ENCODE measurements at regions not wholly inside any gene's neighbourhood (a gene's known extent, or its start where the extent isn't known, plus 50 kb on each side); places are given as distances from the start of the nearest gene placed in this dataset.

DNA sequence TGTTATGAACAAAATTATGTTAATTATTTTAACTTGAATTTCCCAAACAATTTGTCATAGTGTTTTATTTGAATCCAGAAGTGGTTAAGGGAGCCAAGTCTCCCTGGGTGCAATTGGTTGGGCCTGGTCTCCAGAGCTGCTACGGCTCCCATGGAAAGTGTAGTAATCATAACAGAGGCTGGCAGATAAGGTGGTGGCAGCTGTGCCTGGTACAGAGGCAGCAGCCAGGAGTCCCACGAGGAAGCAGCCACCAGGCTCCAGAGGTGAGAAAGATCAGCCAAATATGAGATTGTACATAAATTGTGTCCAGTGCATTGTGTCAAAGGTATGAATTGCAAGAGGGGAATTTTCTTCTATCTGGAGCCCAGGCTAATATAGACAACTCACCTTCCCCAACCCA is 368.9 kb upstream of the PTBP2 start:
- TF ChIP-seq, protein P1, sequence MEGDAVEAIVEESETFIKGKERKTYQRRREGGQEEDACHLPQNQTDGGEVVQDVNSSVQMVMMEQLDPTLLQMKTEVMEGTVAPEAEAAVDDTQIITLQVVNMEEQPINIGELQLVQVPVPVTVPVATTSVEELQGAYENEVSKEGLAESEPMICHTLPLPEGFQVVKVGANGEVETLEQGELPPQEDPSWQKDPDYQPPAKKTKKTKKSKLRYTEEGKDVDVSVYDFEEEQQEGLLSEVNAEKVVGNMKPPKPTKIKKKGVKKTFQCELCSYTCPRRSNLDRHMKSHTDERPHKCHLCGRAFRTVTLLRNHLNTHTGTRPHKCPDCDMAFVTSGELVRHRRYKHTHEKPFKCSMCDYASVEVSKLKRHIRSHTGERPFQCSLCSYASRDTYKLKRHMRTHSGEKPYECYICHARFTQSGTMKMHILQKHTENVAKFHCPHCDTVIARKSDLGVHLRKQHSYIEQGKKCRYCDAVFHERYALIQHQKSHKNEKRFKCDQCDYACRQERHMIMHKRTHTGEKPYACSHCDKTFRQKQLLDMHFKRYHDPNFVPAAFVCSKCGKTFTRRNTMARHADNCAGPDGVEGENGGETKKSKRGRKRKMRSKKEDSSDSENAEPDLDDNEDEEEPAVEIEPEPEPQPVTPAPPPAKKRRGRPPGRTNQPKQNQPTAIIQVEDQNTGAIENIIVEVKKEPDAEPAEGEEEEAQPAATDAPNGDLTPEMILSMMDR (optimal IDR thresholded peaks at IDR 0.05 in 1 of 3, IDR thresholded peaks at IDR 0.05 in 1 of 3, conservative IDR thresholded peaks at IDR 0.05 in 1 of 3; ENCODE audit: extremely low read depth in 1 of 3, insufficient read depth in 2 of 3, low read length in 3 of 3) = no peak
- TF ChIP-seq EZH2 (IDR thresholded peaks at IDR 0.05; ENCODE audit: low read length) = no peak

Data from keratinocyte (primary cell).